ENCODE measurements at regions not wholly inside any gene's neighbourhood (a gene's known extent, or its start where the extent isn't known, plus 50 kb on each side); places are given as distances from the start of the nearest gene placed in this dataset.
A peak's percentile ranks its signal among the peaks of the same experiment; 100 is the strongest.

DNA sequence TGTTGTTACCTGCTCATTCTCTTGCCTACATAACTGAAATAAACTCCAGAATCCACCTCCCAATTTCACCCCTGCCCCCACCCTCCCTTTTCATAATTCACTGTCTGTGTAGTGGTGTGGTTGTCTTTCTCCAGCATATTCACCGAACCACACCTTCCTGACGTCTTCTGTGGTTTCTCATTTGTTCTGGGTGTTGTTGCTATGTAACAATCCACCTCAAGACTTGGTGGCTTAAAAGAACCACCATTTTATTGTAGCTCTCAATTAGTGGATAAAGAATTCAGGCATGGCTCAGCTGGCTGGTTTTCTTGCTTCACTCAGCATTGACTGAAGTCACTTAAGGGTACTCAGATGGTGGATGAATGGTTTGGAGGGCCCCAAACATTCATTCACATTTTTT lies 229.8 kb downstream of the MAF start:
- no peak for DNase-seq (ENCODE audit: low read depth)

DNA sequence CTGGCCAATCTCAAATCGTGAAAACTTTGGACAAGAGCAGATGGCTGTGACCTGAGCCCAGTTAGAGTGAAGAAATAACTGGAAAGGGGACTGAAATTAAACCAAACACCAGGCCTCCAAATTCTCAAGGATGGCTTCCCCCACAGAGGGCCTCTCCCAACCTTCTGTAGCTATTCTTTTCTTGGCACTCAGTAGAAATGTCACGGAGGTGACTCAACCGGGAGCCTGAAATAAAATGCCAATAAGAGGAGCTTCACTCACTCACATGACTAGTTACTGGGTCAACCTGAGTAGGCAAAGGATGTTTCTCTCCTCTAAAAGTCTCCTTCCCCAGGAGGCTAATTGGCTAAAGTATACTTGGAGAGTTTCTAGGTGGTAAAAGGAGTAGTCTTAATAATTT lies 230.7 kb downstream of the MAF start:
- no peak for DNase-seq (ENCODE audit: low read depth)

GRCh38 chr16:79367822-79368221 lies 232.7 kb downstream of the MAF start:
- no peak for DNase-seq (ENCODE audit: low read depth)

GRCh38 chr16:79366635-79367034 lies 233.9 kb downstream of the MAF start:
- no peak for DNase-seq (ENCODE audit: low read depth)

DNA sequence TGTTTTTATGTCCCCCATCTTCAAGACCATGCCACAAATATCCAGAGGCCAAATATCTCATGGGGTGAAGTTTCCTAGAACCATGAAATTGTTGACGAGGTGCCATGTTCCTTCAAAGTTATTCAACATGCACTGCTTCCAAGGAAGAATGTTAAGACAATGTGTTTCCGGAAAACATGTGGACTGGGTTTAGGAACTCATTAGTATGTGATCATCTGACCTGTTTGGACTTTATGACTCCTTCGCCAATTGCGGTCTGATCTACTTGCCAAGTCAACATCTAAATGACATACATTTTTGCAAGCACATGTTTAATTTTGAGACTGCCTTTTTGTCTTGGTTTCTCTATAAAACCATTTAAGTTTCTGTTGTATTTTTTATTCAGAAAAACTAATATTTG lies 234.8 kb downstream of the MAF start:
- no peak for DNase-seq (ENCODE audit: low read depth)

DNA sequence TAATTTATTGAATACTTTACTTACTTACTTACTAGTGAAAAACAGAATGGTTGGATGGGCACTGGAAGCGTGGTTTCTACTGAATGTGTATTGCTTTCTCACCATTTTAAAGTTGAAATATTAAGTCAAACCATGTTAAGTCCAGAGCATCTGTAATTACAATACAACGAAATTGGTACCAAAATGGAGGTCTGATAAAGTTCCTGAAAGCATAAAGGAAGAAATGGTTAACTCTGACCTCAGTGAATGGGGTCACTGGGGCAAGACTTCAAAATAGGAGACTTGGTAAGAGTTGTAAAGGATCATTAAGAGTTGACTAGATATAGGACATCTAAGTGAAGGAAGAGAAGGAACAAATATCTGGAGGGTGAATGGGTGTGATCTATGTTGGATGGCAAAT lies 237.1 kb downstream of the MAF start:
- no peak for DNase-seq (ENCODE audit: low read depth)

DNA sequence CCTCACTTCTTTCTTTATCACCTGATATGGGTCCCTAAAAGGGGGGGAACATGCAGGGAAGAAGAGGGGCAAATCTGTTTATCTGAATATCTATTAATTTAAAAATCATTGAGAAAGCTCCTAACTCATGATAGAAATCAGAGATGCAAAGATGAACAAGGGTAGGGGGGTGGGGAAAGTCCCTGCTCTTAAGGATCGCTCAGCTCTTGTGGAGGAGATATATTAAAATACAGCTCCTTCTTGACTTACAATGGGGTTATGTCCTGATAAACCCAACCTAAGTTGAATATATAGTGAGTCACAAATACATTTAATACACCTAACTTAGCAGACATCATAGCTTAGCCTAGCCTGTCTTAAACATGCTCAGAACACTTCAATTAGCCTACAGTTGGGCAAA lies 237.5 kb downstream of the MAF start:
- no peak for DNase-seq (ENCODE audit: low read depth)

DNA sequence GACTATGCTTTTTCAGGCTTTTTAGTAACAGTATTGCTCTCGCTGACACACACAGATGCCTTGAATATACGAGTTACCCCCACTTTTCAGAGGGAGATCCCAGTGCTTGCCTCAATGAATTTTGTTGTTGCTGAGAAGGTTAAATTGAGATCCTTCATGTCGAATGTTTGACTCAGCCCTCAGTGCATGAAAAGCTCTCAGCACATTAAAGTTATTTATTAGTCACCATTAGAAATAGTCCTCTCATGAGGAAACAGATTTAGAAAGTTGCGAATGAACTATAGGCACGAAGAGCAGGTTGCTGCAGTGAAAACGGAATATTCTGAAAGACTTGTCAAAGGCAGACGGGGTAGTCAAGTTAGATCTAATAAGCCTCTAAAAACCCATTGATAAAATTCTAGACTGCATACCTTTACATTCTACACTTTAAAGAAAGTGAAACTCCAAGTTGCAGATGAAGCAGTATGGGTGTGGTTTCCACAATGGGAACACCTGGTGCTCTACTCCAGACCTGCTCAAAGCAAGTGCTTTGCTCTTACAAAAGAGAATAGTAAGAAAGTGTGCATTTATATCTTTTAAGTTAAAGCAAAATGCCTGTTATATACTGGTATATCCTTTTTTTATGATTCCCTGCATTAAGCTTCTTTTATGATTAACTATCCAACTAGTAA lies 238.1 kb downstream of the MAF start:
- no peak for DNase-seq (ENCODE audit: low read depth)

- DNase-seq (ENCODE audit: low read depth) = no peak
Observed at GRCh38 chr16:79361132-79361751, 239.3 kb downstream of the MAF start.

GRCh38 chr16:79360267-79360666 lies 240.3 kb downstream of the MAF start:
- DNase-seq (ENCODE audit: low read depth) = no peak

GRCh38 chr16:79359082-79359481 lies 241.5 kb downstream of the MAF start:
- no peak for DNase-seq (ENCODE audit: low read depth)

DNA sequence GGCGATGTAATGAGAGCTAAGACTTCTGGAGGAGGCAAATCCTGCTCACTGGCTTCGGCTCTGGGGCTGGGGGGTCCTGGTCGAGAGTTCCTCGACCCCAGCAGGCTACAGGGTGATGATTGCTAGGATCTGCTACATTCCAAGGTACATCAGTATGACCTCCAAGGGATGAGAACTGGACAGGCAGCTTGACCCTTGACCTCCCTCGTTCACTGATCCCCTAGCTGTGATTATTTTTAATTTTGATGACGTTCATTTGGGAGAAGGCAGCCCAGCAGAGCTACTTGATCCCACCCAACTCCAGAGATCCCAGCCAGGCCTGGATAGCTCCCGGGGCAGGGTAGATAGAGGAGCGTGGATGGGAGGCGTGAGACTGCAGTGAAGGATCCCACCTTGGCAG lies 242.3 kb downstream of the MAF start:
- DNase-seq (ENCODE audit: low read depth) = no peak

- DNase-seq (ENCODE audit: low read depth) = no peak
Observed at GRCh38 chr16:79355600-79356358, 244.8 kb downstream of the MAF start.

DNA sequence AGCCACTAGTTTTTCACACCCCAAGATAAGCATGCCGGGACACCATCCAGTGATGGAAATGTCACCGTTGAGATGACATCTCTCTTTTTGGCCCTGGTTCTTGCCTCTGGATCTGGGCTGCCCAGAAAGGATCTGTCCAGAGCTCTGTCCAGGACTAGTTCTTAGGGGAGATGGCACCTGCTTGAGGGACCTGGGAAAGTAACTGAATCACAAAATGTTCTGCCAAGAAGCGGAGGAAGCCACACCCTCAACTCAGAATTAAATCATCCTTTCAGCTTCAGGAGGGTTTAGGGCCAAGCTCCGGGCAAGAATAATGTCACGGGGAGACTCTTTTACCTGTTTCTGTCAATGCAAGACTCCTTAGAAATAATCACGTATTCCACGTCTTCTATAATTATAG lies 248.6 kb downstream of the MAF start:
- DNase-seq (ENCODE audit: low read depth) = no peak

DNA sequence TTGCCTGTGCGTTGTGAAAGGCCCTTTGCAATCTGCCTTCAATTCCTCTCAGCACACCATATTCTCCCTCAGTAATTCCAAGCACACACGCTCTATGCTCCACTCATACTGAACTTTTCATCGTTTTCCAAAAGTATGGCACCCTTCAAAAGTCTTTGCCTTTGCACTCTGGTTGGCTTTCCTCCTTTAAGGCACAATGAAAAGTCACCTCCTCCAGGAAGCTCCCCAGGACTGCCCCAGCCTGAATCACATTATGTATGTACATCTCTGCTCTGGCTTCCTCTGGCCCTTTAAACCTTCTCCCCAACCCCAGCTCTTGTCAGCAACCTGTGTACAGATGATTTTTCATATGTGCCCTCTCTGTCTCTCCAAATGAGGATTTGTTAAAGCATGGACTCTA lies 250.7 kb downstream of the MAF start:
- DNase-seq (ENCODE audit: low read depth) = no peak

GRCh38 chr16:79348521-79349306 lies 251.8 kb downstream of the MAF start:
- DNase-seq (ENCODE audit: low read depth) = peak; percentile 12

GRCh38 chr16:79347277-79347676 lies 253.3 kb downstream of the MAF start:
- DNase-seq (ENCODE audit: low read depth) = no peak

- no peak for DNase-seq (ENCODE audit: low read depth)
Observed at GRCh38 chr16:79339863-79340262, 260.7 kb downstream of the MAF start.

- no peak for DNase-seq (ENCODE audit: low read depth)
Observed at GRCh38 chr16:79337906-79338305, 262.6 kb downstream of the MAF start.

DNA sequence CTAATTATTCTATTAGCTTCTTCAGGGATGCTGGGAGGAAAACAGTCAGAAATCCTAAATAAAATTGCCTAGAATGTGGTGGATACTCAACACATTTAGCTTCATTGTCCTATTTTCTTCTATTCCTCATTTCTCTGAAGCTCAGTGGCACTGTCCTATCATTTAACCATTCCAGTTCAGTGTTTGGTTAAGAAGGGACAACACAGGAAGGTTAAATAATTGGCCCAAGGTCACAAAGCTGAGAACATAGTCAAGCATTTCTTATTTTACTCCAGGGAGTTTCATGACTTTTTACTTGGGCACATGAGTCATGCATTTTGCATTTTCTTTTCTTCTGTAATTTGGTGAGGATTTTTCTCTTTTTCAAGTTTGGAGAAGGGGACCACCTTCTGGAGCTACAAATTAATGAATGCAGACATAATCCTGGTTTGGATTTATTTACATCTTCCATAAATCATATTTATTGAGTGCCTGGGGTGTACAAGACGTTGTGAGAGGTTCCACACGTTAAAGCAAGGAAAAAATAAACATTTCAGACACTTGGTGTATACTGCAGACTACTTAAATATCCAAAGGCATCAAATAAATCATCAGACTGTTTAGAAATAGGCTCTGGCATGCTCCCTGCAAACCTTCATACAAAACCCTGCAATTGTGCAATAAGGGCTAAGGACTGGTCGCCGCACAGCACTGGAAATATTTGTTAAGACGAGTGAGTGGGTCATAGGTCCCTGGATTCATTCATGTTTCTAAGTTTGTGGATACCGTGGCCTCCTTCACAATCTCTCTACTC lies 263.9 kb downstream of the MAF start:
- DNase-seq (ENCODE audit: low read depth) = no peak

- peak; percentile 18 for DNase-seq (ENCODE audit: low read depth)
Observed at GRCh38 chr16:79334127-79334526, 266.4 kb downstream of the MAF start.

- no peak for DNase-seq (ENCODE audit: low read depth)
Observed at GRCh38 chr16:79331066-79331465, 269.5 kb downstream of the MAF start.
